KMS-11 (cell line): ENCODE measurements at regions not wholly inside any gene's neighbourhood (a gene's known extent, or its start where the extent isn't known, plus 50 kb on each side); places are given as distances from the start of the nearest gene placed in this dataset.
"Not testable (repeated sequence)": the region's sequence is repeated elsewhere in the genome, so short reads cannot be mapped to it uniquely, and the experiment has no call there.

Experiments
- H2AFZ ChIP-seq: fragments of 200-600 bp; sonication (generic); 2 replicates; pipeline ENCODE4 v1.6.1; 2016; ENCODE audit warnings: antibody characterized with exemption, mixed run types, low read depth
- H3K27ac ChIP-seq: fragments of 200-600 bp; sonication (generic); 2 replicates; pipeline ENCODE4 v1.6.1; 2016; ENCODE audit warnings: mild to moderate bottlenecking, mixed run types
- H3K27me3 ChIP-seq: fragments of 200-600 bp; sonication (generic); 2 replicates; pipeline ENCODE4 v1.6.1; 2017; ENCODE audit warnings: mild to moderate bottlenecking, low read depth, mixed run types, moderate library complexity; ENCODE audit not compliant: insufficient read depth
- H3K36me3 ChIP-seq: fragments of 200-600 bp; sonication (generic); 2 replicates; pipeline ENCODE4 v1.6.1; 2017; ENCODE audit warnings: mild to moderate bottlenecking, mixed run types; ENCODE audit not compliant: insufficient read depth
- H3K4me1 ChIP-seq: fragments of 200-600 bp; sonication (generic); 2 replicates; pipeline ENCODE4 v1.6.1; 2016; ENCODE audit warnings: mild to moderate bottlenecking, low read depth, mixed run types; ENCODE audit not compliant: poor library complexity, severe bottlenecking
- H3K4me2 ChIP-seq: fragments of 200-600 bp; sonication (generic); 2 replicates; pipeline ENCODE4 v1.7.0; 2016; ENCODE audit warnings: mild to moderate bottlenecking, mixed run types
- H3K4me3 ChIP-seq: fragments of 200-600 bp; sonication (generic); IDR thresholded peaks from 2 replicates; pipeline ENCODE4 v1.6.1; 2017; ENCODE audit warnings: low read depth, low read length, mixed read lengths; ENCODE audit not compliant: insufficient read depth
- H3K79me2 ChIP-seq: fragments of 200-600 bp; sonication (generic); 2 replicates; pipeline ENCODE4 v1.6.1; 2016; ENCODE audit warnings: low read depth, mixed run types; ENCODE audit not compliant: insufficient read depth
- H3K9ac ChIP-seq: fragments of 200-600 bp; sonication (generic); 2 replicates; pipeline ENCODE4 v1.6.1; 2016; ENCODE audit warnings: mild to moderate bottlenecking, mixed run types
- H4K20me1 ChIP-seq: fragments of 200-600 bp; sonication (generic); 2 replicates; pipeline ENCODE4 v1.6.1; 2016; ENCODE audit warnings: mild to moderate bottlenecking, mixed run types; ENCODE audit not compliant: insufficient read depth
- TF ChIP-seq, protein P1 (sequence below): fragments of 200-600 bp; sonication (generic); conservative IDR thresholded peaks from 2 replicates; pipeline ENCODE4 v1.6.1; 2017; ENCODE audit warnings: low read depth, mild to moderate bottlenecking, antibody characterized with exemption, low read length, moderate library complexity, mixed read lengths

- TF ChIP-seq, protein P1, sequence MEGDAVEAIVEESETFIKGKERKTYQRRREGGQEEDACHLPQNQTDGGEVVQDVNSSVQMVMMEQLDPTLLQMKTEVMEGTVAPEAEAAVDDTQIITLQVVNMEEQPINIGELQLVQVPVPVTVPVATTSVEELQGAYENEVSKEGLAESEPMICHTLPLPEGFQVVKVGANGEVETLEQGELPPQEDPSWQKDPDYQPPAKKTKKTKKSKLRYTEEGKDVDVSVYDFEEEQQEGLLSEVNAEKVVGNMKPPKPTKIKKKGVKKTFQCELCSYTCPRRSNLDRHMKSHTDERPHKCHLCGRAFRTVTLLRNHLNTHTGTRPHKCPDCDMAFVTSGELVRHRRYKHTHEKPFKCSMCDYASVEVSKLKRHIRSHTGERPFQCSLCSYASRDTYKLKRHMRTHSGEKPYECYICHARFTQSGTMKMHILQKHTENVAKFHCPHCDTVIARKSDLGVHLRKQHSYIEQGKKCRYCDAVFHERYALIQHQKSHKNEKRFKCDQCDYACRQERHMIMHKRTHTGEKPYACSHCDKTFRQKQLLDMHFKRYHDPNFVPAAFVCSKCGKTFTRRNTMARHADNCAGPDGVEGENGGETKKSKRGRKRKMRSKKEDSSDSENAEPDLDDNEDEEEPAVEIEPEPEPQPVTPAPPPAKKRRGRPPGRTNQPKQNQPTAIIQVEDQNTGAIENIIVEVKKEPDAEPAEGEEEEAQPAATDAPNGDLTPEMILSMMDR = no peak
- no peaks in the 10 kb centered on the region for H3K36me3 ChIP-seq
- no peak overlapping the region for H3K27ac ChIP-seq
- H2AFZ ChIP-seq = no peak overlapping the region
- H3K9ac ChIP-seq = no peak overlapping the region
- H3K4me3 ChIP-seq = no peak overlapping the region
- H3K4me1 ChIP-seq = no peaks in the 10 kb centered on the region
- H3K27me3 ChIP-seq = no peaks in the 10 kb centered on the region
- no peaks in the 10 kb centered on the region for H3K79me2 ChIP-seq
- no peaks in the 10 kb centered on the region for H4K20me1 ChIP-seq
- H3K4me2 ChIP-seq = no peak overlapping the region
Observed at GRCh38 chr2:122570641-122571040, 815.2 kb downstream of the TSN start.

GRCh38 chr2:122571471-122571870 lies 816.0 kb downstream of the TSN start:
- H3K4me2 ChIP-seq, H4K20me1 ChIP-seq, H2AFZ ChIP-seq, H3K4me1 ChIP-seq, H3K27ac ChIP-seq, H3K27me3 ChIP-seq, H3K36me3 ChIP-seq, H3K9ac ChIP-seq, H3K4me3 ChIP-seq, H3K79me2 ChIP-seq: not testable (repeated sequence)

- Histone ChIP-seq H3K36me3 (no peaks in the 10 kb centered on the region), H2AFZ (no peak overlapping the region), H3K4me1 (no peaks in the 10 kb centered on the region), H3K79me2 (no peaks in the 10 kb centered on the region), H3K4me2 (no peak overlapping the region), H3K9ac (no peak overlapping the region), H3K4me3 (no peak overlapping the region), H3K27me3 (no peaks in the 10 kb centered on the region), H4K20me1 (no peaks in the 10 kb centered on the region), H3K27ac (no peak overlapping the region)
- TF ChIP-seq, protein P1 = no peak
Observed at GRCh38 chr2:122575076-122575475, 819.6 kb downstream of the TSN start.

DNA sequence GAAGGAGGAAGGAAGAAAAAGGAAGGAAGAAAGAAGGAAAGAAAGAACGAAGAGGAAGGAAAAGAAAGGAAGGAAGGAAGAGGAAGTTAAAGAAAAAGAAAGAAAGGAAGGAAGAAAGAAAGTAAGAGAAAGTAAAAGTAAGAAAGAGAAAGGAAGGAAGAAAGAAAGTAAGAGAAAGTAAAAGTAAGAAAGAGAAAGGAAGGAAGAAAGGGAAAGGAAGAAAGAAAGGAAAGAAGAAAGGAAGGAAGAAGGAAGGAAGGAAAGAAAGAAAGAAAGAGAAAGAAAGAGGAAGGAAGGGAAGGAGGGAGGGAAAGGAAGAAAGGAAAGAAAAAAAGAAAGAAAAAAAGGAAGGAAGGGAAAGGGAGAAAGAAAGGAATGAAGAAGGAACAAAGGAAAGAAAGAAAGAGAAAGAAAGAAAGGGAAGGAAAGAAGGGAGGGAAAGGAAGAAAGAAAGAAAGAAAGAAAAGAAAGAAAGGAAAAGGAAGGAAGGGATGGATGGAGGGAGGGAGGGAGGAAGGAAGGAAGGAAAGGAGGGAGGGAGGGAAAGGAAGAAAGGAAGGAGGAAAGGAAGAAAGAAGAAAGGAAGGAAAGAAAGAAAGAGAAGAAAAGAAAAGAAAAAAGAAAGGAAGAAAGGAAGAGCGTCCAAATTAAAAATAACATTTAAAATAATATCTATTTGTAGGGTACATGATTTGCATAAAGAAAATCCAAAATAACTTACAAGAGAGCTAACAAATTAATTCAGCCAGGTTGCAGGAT lies 827.9 kb downstream of the TSN start:
- no peak overlapping the region for H3K9ac ChIP-seq
- no peaks in the 10 kb centered on the region for H3K36me3 ChIP-seq
- no peak overlapping the region for H3K4me2 ChIP-seq
- H2AFZ ChIP-seq = no peak overlapping the region
- no peaks in the 10 kb centered on the region for H4K20me1 ChIP-seq
- H3K27ac ChIP-seq = no peak overlapping the region
- no peaks in the 10 kb centered on the region for H3K79me2 ChIP-seq
- TF ChIP-seq, protein P1 = no peak
- H3K27me3 ChIP-seq = no peaks in the 10 kb centered on the region
- H3K4me1 ChIP-seq = no peaks in the 10 kb centered on the region
- no peak overlapping the region for H3K4me3 ChIP-seq

DNA sequence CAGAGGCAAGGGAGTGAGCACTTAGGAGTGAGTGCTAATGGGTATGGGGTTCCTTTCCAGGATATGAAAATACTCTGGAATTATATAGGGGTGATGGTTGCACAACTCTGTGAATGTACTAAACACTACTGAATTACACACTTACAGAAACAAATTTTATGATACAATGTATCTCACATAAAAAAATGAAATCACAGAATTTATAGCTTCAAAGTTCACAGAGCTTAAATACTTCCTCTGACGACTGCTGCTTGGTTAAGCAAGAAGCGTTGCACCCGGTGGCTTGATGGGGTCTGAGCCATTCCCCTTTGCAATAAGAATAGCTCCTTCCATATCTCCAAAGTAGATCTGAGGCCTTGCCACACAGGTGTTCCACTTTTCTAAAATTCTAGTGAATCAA lies 835.1 kb downstream of the TSN start:
- Histone ChIP-seq H3K27me3 (no peaks in the 10 kb centered on the region), H3K4me2 (no peak overlapping the region), H3K9ac (no peak overlapping the region), H3K27ac (no peak overlapping the region), H3K4me1 (no peaks in the 10 kb centered on the region), H2AFZ (no peak overlapping the region), H4K20me1 (no peaks in the 10 kb centered on the region), H3K4me3 (no peak overlapping the region), H3K79me2 (no peaks in the 10 kb centered on the region), H3K36me3 (no peaks in the 10 kb centered on the region)
- TF ChIP-seq, protein P1 = no peak
